Esophagus muscularis mucosa (tissue), 3 donors: ENCODE measurements at regions not wholly inside any gene's neighbourhood (a gene's known extent, or its start where the extent isn't known, plus 50 kb on each side); places are given as distances from the start of the nearest gene placed in this dataset.

Source experiments
- CTCF ChIP-seq, 3 experiments: fragments of 200-600 bp in 2 of 3; fragments of 450-650 bp in 1 of 3; sonication (generic) in 2 of 3; IDR thresholded peaks; one replicate each; pipeline ENCODE4 v1.5.1; 2017 to 2019; ENCODE audit warnings: antibody characterized with exemption in 3 of 3, mild to moderate bottlenecking in 2 of 3, moderate library complexity in 1 of 3
- POLR2A ChIP-seq: fragments of 450-650 bp; IDR thresholded peaks from one replicate; pipeline ENCODE4 v1.6.1; 2017; ENCODE audit warnings: antibody characterized with exemption, moderate library complexity, mild to moderate bottlenecking, low read depth

GRCh38 chr2:51224790-51225189 is 192.9 kb upstream of the NRXN1 start:
- TF ChIP-seq CTCF (IDR thresholded peaks at IDR 0.05), result no peak
- no peak for TF ChIP-seq POLR2A
